ENCODE measurements at regions not wholly inside any gene's neighbourhood (a gene's known extent, or its start where the extent isn't known, plus 50 kb on each side); places are given as distances from the start of the nearest gene placed in this dataset.

DNA sequence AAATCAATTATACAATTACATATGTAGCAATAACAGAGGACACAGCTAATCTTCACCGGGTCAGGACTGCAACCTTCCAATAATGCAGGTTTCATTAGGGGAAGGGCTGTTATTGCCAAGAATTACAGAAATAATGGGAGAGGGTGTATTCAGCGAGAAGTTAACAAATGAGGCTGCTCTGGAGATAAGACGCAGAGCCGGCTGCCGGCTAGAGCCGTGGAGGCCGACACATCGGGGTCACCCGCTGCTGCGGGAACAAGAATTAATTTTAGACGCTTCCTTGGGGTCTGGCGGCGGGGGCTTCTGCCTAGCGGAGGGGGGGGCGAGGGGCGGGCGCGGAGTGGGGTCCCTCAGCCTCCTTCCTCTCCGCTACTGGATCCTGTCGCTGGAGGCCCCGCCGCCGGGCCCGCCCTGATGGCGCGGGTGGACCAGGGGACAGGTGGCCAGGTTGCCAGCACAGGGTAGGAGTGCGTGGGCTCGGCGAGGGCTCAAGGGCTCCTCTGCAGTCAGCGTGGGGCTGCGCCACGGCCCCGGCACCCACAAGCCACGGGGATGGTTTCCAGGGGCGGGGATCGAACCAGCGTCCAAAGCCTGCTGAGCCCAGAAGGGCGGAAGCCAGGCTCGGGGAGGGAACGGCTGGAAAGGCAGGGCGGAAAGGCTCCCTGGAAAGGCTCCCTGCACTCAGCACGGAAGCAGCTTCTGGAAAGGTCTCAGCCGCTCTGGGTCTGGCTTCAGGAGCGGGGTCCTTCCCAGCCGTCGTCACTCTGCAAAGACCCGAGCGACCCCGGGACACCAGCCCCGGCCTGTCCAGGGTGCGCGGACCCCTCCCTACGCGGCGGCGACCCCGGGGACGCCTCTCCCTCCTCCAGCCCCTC lies 113.8 kb upstream of the NKX1-1 start:
- Histone ChIP-seq H3K27me3 (replicated peaks in 1 of 7) (peaks cover 0 to 93% (median 29%) of the 10 kb centered on the region in 7 donors), H3K36me3 (no peaks in the 10 kb centered on the region), H3K4me3 (peak overlapping the region in 2 of 8 donors; percentile 6 to 33), H3K9me3 (peaks cover 0 to 4% (median 0%) of the 10 kb centered on the region in 8 donors), H3K27ac (peak overlapping the region in 2 of 8 donors; percentile 67 to 70), H3K4me1 (peaks cover 0 to 9% (median 5%) of the 10 kb centered on the region in 6 donors)
- 66 to 81% (median 69%) methylated on average over 46 to 58 of the region's 58 CpGs for WGBS, 5 donors
- DNase-seq = peak; percentile 70
- TF ChIP-seq POLR2AphosphoS5 (IDR thresholded peaks at IDR 0.05) = peak in 1 of 3 donors; percentile 54
- TF ChIP-seq, protein P1, sequence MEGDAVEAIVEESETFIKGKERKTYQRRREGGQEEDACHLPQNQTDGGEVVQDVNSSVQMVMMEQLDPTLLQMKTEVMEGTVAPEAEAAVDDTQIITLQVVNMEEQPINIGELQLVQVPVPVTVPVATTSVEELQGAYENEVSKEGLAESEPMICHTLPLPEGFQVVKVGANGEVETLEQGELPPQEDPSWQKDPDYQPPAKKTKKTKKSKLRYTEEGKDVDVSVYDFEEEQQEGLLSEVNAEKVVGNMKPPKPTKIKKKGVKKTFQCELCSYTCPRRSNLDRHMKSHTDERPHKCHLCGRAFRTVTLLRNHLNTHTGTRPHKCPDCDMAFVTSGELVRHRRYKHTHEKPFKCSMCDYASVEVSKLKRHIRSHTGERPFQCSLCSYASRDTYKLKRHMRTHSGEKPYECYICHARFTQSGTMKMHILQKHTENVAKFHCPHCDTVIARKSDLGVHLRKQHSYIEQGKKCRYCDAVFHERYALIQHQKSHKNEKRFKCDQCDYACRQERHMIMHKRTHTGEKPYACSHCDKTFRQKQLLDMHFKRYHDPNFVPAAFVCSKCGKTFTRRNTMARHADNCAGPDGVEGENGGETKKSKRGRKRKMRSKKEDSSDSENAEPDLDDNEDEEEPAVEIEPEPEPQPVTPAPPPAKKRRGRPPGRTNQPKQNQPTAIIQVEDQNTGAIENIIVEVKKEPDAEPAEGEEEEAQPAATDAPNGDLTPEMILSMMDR (IDR thresholded peaks at IDR 0.05 in 8 of 11, conservative IDR thresholded peaks at IDR 0.05 in 3 of 11) = no peak
- intact Hi-C loops (cut with DNase I; ENCODE audit: low total_unique reads) = no loop called here

DNA sequence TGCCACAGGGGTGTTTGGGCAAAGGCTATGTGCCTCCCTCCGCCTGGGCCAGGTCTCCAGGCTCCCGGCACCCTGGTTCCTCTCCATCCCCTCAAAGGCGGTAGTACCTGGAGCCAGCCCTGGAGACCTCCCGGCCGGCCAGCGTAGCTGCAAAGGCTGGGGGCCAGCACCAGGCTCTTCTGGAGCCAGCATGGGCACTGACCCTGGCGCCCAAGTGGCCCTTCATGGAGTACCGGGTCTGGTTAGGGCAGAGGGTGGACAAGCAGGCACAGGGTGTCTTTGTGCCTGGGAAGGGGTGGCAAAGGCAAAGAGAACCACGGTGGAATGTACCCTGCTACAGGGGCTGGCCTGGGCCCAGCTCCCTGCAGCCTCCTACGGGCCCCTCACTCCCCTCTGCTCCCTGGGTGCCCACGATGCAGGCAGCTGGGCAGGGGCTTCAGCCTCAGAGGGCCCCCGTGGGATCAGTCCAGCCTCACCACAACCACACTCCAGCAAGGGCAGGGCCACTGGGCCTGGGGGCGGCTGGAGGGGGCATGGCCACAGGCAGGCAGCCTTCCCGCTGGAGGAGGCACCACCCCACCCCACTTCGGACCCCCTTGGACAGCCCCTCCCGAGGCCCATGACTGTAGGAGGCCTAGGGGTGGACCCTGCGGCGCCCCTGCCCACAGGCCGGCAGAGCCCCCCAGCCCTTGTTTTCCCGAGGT lies 112.9 kb upstream of the NKX1-1 start:
- H3K27ac ChIP-seq = no peak overlapping the region
- 74 to 83% (median 80%) methylated on average over 11 to 20 of the region's 20 CpGs for WGBS, 5 donors
- intact Hi-C loops (cut with DNase I; ENCODE audit: low total_unique reads) = no loop called here
- TF ChIP-seq, protein P1 (IDR thresholded peaks at IDR 0.05 in 8 of 11, conservative IDR thresholded peaks at IDR 0.05 in 3 of 11) = no peak
- no peak for TF ChIP-seq POLR2AphosphoS5 (IDR thresholded peaks at IDR 0.05)
- no peaks in the 10 kb centered on the region for H3K36me3 ChIP-seq
- peaks cover 0 to 85% (median 29%) of the 10 kb centered on the region in 7 donors for H3K27me3 ChIP-seq (replicated peaks in 1 of 7)
- peak; percentile 72 for DNase-seq
- H3K9me3 ChIP-seq = no peaks in the 10 kb centered on the region
- no peak overlapping the region for H3K4me3 ChIP-seq
- peaks cover 0 to 9% (median 5%) of the 10 kb centered on the region in 6 donors for H3K4me1 ChIP-seq

DNA sequence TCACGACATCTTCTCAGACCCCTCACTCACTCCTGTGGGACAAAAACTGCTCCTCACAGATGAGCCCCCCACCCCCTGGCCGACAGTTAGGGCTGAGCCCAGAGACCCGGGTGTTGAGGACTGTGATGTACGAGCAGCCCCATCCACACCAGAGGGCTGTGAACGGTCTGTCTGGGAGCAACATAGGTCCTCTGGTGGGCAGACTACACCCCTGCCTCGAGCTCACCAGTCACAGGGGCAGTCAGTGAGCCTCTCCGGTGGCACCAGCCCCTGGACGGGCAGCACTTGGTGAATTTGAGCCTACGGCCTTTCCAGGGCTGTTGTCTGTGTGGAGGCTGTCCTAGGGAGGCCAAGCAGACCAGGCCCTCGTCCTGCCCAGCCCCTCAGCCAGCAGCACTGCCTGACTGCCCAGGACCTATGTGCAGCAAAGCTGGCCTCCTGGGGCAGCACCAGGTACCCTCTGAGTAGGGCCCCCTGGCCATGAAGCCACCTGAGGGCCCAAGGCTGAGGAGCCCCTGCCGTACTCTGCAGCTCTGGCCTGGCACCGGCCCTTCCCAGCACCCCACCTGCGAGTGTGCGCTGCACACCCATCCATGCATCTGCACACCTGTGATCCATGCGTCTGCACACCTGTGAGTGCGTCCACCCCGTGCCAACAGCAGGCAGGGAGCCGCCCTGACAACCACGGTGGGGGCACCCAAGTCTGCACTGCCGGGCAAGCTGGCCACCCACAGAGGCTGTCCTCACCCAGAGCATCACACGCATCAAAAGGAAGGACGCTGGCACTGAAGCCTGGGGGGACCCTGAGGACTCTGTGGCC lies 111.6 kb upstream of the NKX1-1 start:
- H3K36me3 ChIP-seq = no peaks in the 10 kb centered on the region
- no peak for TF ChIP-seq POLR2AphosphoS5 (IDR thresholded peaks at IDR 0.05)
- TF ChIP-seq, protein P1 (IDR thresholded peaks at IDR 0.05 in 8 of 11, conservative IDR thresholded peaks at IDR 0.05 in 3 of 11) = no peak
- TF ChIP-seq POLR2A (IDR thresholded peaks at IDR 0.05) = no peak
- H3K27me3 ChIP-seq (replicated peaks in 1 of 7) = peaks cover 0 to 83% (median 31%) of the 10 kb centered on the region in 7 donors
- no peak overlapping the region for H3K27ac ChIP-seq
- H3K4me3 ChIP-seq = no peak overlapping the region
- intact Hi-C loops (cut with DNase I; ENCODE audit: low total_unique reads) = no loop called here
- no peaks in the 10 kb centered on the region for H3K9me3 ChIP-seq
- H3K4me1 ChIP-seq = peaks cover 0 to 16% (median 9%) of the 10 kb centered on the region in 6 donors
- DNase-seq = peak; percentile 56
- WGBS, 5 donors = 76 to 85% (median 84%) methylated on average over 17 to 22 of the region's 22 CpGs
